Nephron (organoid): ENCODE measurements at regions not wholly inside any gene's neighbourhood (a gene's known extent, or its start where the extent isn't known, plus 50 kb on each side); places are given as distances from the start of the nearest gene placed in this dataset.
A peak's percentile ranks its signal among the peaks of the same experiment; 100 is the strongest.

Source experiments
- H3K27ac Mint-ChIP-seq, 3 experiments: 2 replicates each; pipeline ENCODE4 v1.8.0; 2020; ENCODE audit warnings: mixed read lengths in 3 of 3, mild to moderate bottlenecking in 2 of 3, moderate library complexity in 1 of 3
- H3K27me3 Mint-ChIP-seq: 2 replicates; pipeline ENCODE4 v1.8.0; 2021; ENCODE audit warnings: low read depth, mild to moderate bottlenecking, moderate library complexity, mixed read lengths
- H3K36me3 Mint-ChIP-seq: 2 replicates; pipeline ENCODE4 v1.8.0; 2020; ENCODE audit warnings: low read depth, mixed read lengths
- H3K4me1 Mint-ChIP-seq: 2 replicates; pipeline ENCODE4 v1.8.0; 2020; ENCODE audit warnings: mixed read lengths
- H3K4me3 Mint-ChIP-seq, 3 experiments: 2 replicates each; pipeline ENCODE4 v1.8.0; 2020; ENCODE audit warnings: mild to moderate bottlenecking in 3 of 3, mixed read lengths in 3 of 3, moderate library complexity in 2 of 3
- H3K9me3 Mint-ChIP-seq: 2 replicates; pipeline ENCODE4 v1.8.0; 2020; ENCODE audit warnings: mixed read lengths
- CTCF ChIP-seq, 3 experiments: fragments of 200-600 bp; sonication (generic); IDR thresholded peaks; one replicate each; pipeline ENCODE4 v1.5.0; 2021; ENCODE audit warnings: antibody characterized with exemption in 3 of 3; ENCODE audit not compliant: unreplicated experiment in 3 of 3

DNA sequence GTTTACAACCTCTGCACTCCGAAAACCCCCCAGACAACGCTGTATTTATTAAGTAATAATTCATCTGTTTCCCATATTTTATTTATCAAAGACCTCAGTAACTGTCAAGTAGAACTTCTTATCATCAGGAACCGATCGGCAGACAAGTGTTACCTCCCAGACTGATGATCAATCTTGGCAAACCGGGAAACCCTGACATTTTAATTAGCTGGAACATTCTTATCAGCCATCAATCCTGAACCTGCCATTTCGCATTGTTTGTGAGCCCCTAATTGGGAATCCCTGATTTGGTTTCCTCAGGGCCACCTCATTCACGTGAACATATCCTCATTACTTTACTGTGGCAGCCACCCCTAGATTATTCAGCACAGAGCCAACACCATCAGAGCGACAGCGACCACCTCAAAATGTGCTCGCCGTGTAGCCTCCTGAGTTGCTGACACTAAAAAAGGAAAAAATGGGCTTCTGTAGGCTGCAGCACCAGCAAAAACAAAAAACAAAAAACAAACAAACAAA is 93.6 kb upstream of the SDK1 start:
- peaks cover 5% of the 10 kb centered on the region for H3K4me1 Mint-ChIP-seq
- H3K9me3 Mint-ChIP-seq, result peaks cover 2% of the 10 kb centered on the region
- H3K36me3 Mint-ChIP-seq, result no peaks in the 10 kb centered on the region
- TF ChIP-seq CTCF (IDR thresholded peaks at IDR 0.05; ENCODE audit: unreplicated experiment in 3 of 3), result no peak
- peaks cover 14% of the 10 kb centered on the region for H3K27me3 Mint-ChIP-seq
- no peak overlapping the region for H3K4me3 Mint-ChIP-seq
- no peak overlapping the region for H3K27ac Mint-ChIP-seq

GRCh38 chr7:3210531-3210930 is 90.5 kb upstream of the SDK1 start:
- no peaks in the 10 kb centered on the region for H3K36me3 Mint-ChIP-seq
- no peaks in the 10 kb centered on the region for H3K4me1 Mint-ChIP-seq
- no peak for TF ChIP-seq CTCF (IDR thresholded peaks at IDR 0.05; ENCODE audit: unreplicated experiment in 3 of 3)

GRCh38 chr7:3214090-3214413 is 87.0 kb upstream of the SDK1 start:
- H3K36me3 Mint-ChIP-seq, result no peaks in the 10 kb centered on the region
- H3K4me1 Mint-ChIP-seq, result peaks cover 10% of the 10 kb centered on the region
- no peak for TF ChIP-seq CTCF (IDR thresholded peaks at IDR 0.05; ENCODE audit: unreplicated experiment in 3 of 3)
- H3K4me3 Mint-ChIP-seq, result no peak overlapping the region
- H3K9me3 Mint-ChIP-seq, result peaks cover 2% of the 10 kb centered on the region
- peaks cover 5% of the 10 kb centered on the region for H3K27me3 Mint-ChIP-seq
- H3K27ac Mint-ChIP-seq, result no peak overlapping the region

More at GRCh38 chr7:3210531-3210930, 90.5 kb upstream of the SDK1 start:
- peaks cover 10% of the 10 kb centered on the region for H3K27me3 Mint-ChIP-seq
- H3K27ac Mint-ChIP-seq, result peak overlapping the region in 1 of 3 experiments; percentile 55
- H3K9me3 Mint-ChIP-seq, result peaks cover 2% of the 10 kb centered on the region
- no peak overlapping the region for H3K4me3 Mint-ChIP-seq

DNA sequence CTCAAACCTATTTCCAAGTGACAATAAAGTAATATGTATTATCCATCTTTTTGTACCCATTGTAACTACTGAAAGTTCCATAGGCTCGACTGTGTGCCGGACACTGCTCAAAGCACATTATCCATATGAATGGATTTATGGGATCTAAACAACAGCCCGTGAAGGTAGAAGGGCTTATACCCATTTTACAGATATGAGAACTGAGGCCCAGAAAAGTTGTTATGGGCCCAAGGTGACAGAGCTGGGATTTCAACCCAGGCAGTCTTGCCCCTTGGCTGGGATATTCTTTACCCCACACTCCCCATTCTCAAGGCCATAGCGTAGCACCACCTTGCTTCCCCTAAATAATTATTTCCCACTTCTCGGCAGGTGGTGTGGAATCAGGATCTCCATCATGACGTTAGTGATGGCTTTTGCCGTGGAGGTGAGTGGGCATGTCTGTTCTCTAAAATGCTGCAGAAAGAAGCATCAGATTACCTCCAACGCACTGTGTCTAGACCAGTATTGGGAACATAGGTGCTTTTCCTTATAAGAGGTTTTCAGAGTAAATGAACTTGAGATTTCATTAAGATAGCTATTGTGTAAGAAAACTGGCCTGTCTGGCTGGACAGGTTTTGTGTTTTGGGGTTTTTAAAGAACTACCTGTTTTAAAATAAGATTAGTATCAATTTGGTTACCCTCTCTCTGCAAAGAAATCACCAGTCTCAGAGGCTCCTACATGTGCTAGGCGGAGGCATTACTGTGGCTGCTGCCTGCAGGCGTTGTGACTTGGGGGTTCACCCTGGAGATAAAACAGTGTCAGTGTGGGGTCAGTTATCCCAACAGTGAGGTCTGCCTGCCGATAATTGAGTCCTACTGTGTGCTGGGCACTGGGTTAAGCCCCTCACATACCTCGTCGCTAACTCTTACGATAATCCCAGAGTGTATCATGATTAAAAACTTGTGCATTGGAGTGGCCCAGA is 85.1 kb upstream of the SDK1 start:
- H3K4me3 Mint-ChIP-seq, result no peak overlapping the region
- H3K4me1 Mint-ChIP-seq, result peaks cover 22% of the 10 kb centered on the region
- peak overlapping the region; percentile 26 to 67 (median 41) for H3K27ac Mint-ChIP-seq
- H3K27me3 Mint-ChIP-seq, result peaks cover 5% of the 10 kb centered on the region
- no peaks in the 10 kb centered on the region for H3K9me3 Mint-ChIP-seq
- no peaks in the 10 kb centered on the region for H3K36me3 Mint-ChIP-seq
- TF ChIP-seq CTCF (IDR thresholded peaks at IDR 0.05; ENCODE audit: unreplicated experiment in 3 of 3), result no peak

GRCh38 chr7:3217166-3217565 is 83.9 kb upstream of the SDK1 start:
- no peaks in the 10 kb centered on the region for H3K9me3 Mint-ChIP-seq
- H3K27ac Mint-ChIP-seq, result peak overlapping the region in 1 of 3 experiments; percentile 48
- H3K4me3 Mint-ChIP-seq, result no peak overlapping the region
- no peak for TF ChIP-seq CTCF (IDR thresholded peaks at IDR 0.05; ENCODE audit: unreplicated experiment in 3 of 3)
- no peaks in the 10 kb centered on the region for H3K36me3 Mint-ChIP-seq
- H3K4me1 Mint-ChIP-seq, result peaks cover 32% of the 10 kb centered on the region
- no peaks in the 10 kb centered on the region for H3K27me3 Mint-ChIP-seq
